GM19035 (cell line): ENCODE measurements at regions not wholly inside any gene's neighbourhood (a gene's known extent, or its start where the extent isn't known, plus 50 kb on each side); places are given as distances from the start of the nearest gene placed in this dataset.

ENCODE experiments used
- ATAC-seq: cut with Tn5 transposase; IDR thresholded peaks from one replicate; pipeline ENCODE4 v1.9.1; 2021; ENCODE audit not compliant: unreplicated experiment

GRCh38 chr5:61735531-61735930 lies 403.5 kb downstream of the ZSWIM6 start:
- no peak for ATAC-seq

GRCh38 chr5:61735995-61736394 lies 403.9 kb downstream of the ZSWIM6 start:
- no peak for ATAC-seq

DNA sequence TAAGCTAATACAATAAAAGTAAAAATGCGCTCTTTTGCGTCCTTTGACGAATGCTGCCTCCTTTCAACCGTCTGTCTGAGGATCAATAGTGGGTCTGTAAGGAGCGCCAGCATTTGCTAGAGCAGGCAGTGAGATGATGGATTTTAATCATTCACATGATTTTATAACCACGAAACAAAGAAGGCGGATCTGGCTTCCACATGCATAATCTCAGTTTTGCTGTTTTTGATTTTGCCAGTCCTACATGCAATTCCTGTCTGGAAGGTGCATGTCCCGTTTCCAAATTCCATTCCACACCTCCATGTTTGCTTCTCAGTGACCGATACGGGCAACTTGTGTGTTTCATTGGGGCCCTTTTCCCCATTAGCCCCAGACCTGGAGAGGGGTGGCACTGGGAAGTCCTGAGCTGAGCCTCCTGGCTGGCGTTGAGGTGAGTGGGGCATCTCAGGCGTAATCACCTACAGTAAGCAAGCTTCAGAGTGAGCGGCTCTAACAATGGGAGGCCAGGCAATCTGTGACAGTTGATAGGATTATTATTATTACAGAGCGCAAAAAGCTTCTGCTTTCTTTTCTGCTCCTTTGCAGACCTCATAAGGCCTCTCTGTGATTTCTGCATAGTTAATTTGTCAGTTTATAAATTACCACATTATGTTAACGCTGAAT lies 405.4 kb downstream of the ZSWIM6 start:
- no peak for ATAC-seq

DNA sequence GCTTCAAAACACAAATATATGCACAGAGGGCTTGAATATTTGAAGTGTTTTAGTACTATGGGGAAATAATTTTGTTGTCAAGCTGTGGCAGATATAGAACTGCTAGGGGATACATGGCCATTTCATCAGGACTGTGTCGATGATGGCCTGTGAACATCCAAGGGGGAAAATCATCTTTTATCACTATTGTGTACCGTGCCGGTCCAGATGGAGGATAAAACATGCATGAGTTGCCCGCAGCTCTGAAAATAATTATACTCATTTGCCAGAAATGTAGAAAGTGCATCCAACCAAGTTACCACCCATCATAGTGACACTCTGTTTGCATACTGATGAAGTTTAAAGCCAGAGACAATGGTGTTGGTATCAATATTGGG lies 405.9 kb downstream of the ZSWIM6 start:
- ATAC-seq = no peak

DNA sequence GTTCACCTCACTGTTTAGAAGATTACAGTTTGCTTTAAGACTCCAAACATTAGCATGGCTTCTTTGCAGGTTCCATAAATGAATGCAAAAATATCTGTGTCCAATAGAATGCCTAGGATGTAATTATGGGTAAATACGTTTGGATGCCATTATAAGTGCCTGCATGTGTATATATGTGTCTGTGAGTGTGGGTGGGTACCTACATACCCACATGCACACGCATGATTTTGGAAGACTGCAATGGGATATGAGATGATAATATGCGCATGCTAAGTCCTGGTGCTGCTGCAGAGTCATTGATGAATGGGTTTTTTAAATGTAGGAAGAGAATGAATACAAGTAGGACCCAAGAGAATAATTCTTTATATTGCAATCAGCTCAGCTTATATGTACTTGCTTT lies 406.4 kb downstream of the ZSWIM6 start:
- no peak for ATAC-seq

- no peak for ATAC-seq
Measured at GRCh38 chr5:61744690-61745619, 412.9 kb downstream of the ZSWIM6 start.

DNA sequence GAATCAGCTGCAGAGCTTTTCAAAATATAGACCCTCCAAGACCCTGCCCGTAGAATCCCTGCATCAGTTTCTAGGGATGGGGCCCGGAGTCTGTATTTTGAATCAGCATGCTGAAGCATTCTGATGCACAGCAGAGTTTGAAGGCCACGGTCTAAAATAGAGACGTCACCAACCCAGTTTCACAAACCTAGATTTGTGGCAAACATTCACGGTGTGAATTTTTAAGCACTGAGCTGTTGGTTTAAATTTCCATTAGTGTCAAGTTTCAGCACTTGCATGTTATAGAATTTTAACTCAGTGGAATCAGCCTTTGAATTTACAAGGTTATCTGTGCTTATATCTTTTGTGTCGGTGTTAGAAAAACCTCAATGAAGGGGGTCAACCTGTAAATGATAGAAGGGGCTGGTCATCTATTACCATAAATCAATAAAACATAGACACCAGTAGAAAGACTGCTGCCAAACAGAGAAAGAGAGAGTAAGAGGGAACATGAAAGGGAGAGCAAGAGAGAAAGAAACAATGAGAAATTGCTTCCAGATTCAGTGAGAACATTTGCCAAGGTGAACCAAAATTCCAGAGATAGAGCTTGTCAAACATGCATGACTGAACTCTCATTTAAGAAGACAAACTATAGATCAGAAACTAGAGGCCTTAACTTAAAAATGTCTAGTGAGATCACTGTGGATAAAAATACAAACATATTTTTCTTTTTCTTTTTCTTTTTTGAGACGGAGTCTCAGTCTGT lies 414.9 kb downstream of the ZSWIM6 start:
- ATAC-seq = no peak

DNA sequence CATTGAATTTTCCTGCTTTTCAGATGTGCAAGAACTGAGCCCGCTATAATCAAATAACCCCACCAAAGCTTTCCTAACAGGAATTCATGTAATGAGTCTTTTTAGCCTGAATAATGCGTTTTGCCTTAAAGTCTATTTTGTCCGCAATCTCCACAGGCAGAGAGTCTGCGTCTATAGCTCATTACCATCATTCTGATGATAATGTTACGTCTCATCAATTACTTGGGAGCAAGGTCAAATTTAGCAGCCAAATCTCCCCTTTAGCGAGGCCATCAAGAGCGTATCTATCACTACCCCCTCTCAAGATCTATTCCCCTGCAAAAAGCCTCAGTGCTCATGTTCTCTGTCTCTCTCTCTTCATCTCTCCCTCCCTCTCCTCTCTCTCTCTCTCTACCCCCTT lies 416.1 kb downstream of the ZSWIM6 start:
- ATAC-seq = no peak

DNA sequence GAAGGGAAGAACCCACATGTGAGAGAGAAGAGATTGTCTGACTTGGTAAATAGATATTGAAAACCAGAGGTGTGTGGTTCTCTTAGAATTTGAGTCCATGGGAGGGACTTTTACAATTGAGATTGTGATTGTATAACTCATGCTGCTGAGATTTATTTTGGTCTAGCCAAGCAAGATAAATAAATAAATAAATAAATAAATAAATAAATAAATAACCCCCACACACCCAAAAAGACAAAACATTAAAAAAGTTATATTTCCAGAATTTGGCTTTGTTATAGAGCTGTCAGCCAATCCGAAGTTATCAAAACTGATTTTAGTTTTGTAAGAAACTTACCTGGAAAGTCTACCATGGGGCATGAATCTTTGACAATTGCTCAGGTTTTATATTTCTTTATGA lies 416.6 kb downstream of the ZSWIM6 start:
- no peak for ATAC-seq

GRCh38 chr5:61752588-61752987 lies 420.5 kb downstream of the ZSWIM6 start:
- no peak for ATAC-seq

GRCh38 chr5:61754792-61755191 lies 422.7 kb downstream of the ZSWIM6 start:
- no peak for ATAC-seq

DNA sequence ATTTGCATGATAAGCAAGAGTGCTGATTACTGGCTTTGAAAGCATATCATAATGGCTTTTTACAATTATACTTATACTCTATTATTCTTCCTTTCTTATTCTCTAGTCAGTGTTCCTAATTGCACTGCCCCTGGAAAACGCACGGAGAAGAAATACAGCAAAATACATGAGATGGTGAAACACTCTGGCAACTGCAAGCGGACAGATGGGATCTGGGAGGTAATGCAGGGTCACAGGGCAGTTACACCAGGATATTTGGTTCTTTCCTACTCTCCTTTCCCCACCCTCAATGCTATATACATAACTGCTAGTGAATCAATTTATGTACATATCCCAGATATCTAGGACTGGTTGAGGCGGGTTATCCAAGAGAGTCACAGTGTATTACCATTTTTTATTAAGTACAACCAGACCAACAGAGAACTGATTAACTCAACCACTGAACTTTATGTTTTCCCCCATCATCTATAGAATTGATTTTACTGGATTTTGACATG lies 423.7 kb downstream of the ZSWIM6 start:
- no peak for ATAC-seq

DNA sequence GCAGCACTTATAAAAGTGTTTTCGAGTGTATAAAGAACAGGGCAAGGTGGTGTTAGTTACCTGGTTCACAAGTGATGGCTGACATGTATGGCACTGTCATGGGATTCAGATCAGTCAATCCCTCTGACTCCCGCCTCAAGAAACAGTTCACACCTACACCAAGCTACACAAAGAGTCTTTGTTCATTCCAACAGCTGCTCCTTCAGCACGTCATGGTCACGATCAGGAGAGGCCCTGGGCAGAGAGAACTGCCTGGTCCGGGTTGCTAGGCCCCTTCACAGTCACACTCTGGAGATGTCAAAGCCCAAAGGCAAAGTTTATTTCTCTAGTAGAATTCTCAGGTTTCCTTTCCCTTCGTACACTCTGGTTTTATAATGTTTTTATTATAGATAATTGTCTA lies 426.7 kb downstream of the ZSWIM6 start:
- no peak for ATAC-seq

DNA sequence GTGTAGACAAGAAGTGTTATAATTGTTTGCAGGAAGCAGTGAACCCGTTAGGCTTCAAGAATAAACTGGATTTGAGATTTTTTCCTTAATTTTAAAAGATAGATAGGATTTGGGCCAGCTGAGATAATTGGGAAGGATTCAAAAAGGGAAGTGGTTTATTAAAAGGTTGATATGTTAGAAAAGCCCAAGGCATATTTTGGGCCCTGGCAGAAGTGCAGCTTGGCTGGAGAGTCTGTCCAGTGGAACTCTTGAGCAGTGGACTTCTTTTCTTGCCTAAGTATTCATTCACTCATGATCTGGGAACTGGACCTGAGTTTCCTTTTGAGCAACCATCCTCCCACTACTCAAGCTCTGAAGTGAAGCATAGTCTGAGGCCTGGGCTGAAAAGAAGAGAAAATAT lies 433.4 kb downstream of the ZSWIM6 start:
- no peak for ATAC-seq

GRCh38 chr5:61766141-61766540 lies 434.1 kb downstream of the ZSWIM6 start:
- ATAC-seq = no peak

- ATAC-seq = no peak
Measured at GRCh38 chr5:61767231-61768080, 435.4 kb downstream of the ZSWIM6 start.

GRCh38 chr5:61768692-61769281 lies 436.7 kb downstream of the ZSWIM6 start:
- ATAC-seq = peak; percentile 98

GRCh38 chr5:61771062-61771461 lies 439.0 kb downstream of the ZSWIM6 start:
- no peak for ATAC-seq

GRCh38 chr5:61771808-61772207 lies 439.8 kb downstream of the ZSWIM6 start:
- no peak for ATAC-seq

GRCh38 chr5:61775901-61776300 lies 443.8 kb downstream of the ZSWIM6 start:
- ATAC-seq = no peak
